Lung (tissue), 11 donors: ENCODE measurements at regions not wholly inside any gene's neighbourhood (a gene's known extent, or its start where the extent isn't known, plus 50 kb on each side); places are given as distances from the start of the nearest gene placed in this dataset.

Source experiments
- ATAC-seq: fragments of 200-7000 bp; cut with Tn5 transposase; one replicate; pipeline ENCODE4 v1.9.1; 2020; ENCODE audit warnings: moderate number of reproducible peaks; ENCODE audit not compliant: insufficient read depth, low FRiP score
- DNase-seq, 3 donors: peaks; one replicate each; pipeline ENCODE4 v3.0.0-alpha.2; 2013 to 2017
- H3K27ac ChIP-seq, 2 donors: one replicate each; pipeline ENCODE4 v1.5.1; 2013; ENCODE audit warnings: mild to moderate bottlenecking in 2 of 2, moderate library complexity in 2 of 2, control low read depth in 1 of 2, inconsistent platforms in 1 of 2, low read depth in 1 of 2, low read length in 1 of 2
- H3K27me3 ChIP-seq, 3 donors: one replicate each; pipeline ENCODE4 v1.5.1; 2013; ENCODE audit warnings: low read length in 2 of 3; ENCODE audit not compliant: control insufficient read depth in 3 of 3, insufficient read depth in 3 of 3
- H3K36me3 ChIP-seq, 4 donors: one replicate each; pipeline ENCODE4 v1.5.1; 2013; ENCODE audit warnings: low read length in 4 of 4, mild to moderate bottlenecking in 1 of 4, moderate library complexity in 1 of 4; ENCODE audit not compliant: control insufficient read depth in 4 of 4, insufficient read depth in 4 of 4
- H3K4me1 ChIP-seq, 5 donors: one replicate each; pipeline ENCODE4 v1.5.1; 2013; ENCODE audit warnings: low read length in 5 of 5, mild to moderate bottlenecking in 2 of 5, moderate library complexity in 1 of 5; ENCODE audit not compliant: control insufficient read depth in 5 of 5, insufficient read depth in 5 of 5
- H3K4me3 ChIP-seq: one replicate; pipeline ENCODE4 v1.5.1; 2013; ENCODE audit warnings: mild to moderate bottlenecking, control low read depth, moderate library complexity
- H3K9ac ChIP-seq, 2 donors: one replicate each; pipeline ENCODE4 v1.5.1; 2013; ENCODE audit warnings: low read length in 2 of 2, control low read depth in 1 of 2; ENCODE audit not compliant: insufficient read depth in 1 of 2
- H3K9me3 ChIP-seq, 4 donors: one replicate each; pipeline ENCODE4 v1.5.1; 2013; ENCODE audit warnings: low read length in 3 of 4, mild to moderate bottlenecking in 1 of 4, moderate library complexity in 1 of 4; ENCODE audit not compliant: control insufficient read depth in 4 of 4, insufficient read depth in 3 of 4
- CTCF ChIP-seq: IDR thresholded peaks from 2 replicates; pipeline ENCODE4 v1.5.1; 2012; ENCODE audit warnings: mild to moderate bottlenecking; ENCODE audit errors: control extremely low read depth, extremely low read depth
- WGBS, 2 donors: extraction: QIAGEN DNeasy Blood & Tissue Kit; methylation state at CpG; one replicate each; pipeline ENCODE4 v1.1.7; 2013; 5-methylcytosine and 5-hydroxymethylcytosine counted together
- donor health status: control.
- donor health status: control.
- donor health status: Bipolar disorder and iron deficiency.
- donor health status: healthy.
- donor health status: DM: yes; HTN: yes; CAD: no.

- ATAC-seq (no peak), DNase-seq (no peak)
- H3K9me3 ChIP-seq: no peaks in the 10 kb centered on the region
- H3K27ac ChIP-seq: no peak overlapping the region
- H3K9ac ChIP-seq: no peak overlapping the region
- TF ChIP-seq CTCF: no peak
- no peaks in the 10 kb centered on the region for H3K4me1 ChIP-seq
- H3K27me3 ChIP-seq: no peaks in the 10 kb centered on the region
- H3K36me3 ChIP-seq: no peaks in the 10 kb centered on the region
- WGBS, 2 donors: 91 to 92% methylated on average over 13 of the region's 13 CpGs
- H3K4me3 ChIP-seq: no peak overlapping the region
Observed at GRCh38 chr3:83477563-83477962, 1481.2 kb upstream of the CADM2 start.

GRCh38 chr3:83482402-83483070, 1476.3 kb upstream of the CADM2 start:
- TF ChIP-seq CTCF: no peak
- no peaks in the 10 kb centered on the region for H3K4me1 ChIP-seq
- no peak overlapping the region for H3K4me3 ChIP-seq
- H3K36me3 ChIP-seq: no peaks in the 10 kb centered on the region
- H3K9ac ChIP-seq: no peak overlapping the region
- DNase-seq: no peak
- 66 to 79% methylated on average over 4 of the region's 4 CpGs for WGBS, 2 donors
- ATAC-seq: no peak
- H3K27ac ChIP-seq: no peak overlapping the region
- peaks cover 0 to 4% (median 0%) of the 10 kb centered on the region in 4 donors for H3K9me3 ChIP-seq
- no peaks in the 10 kb centered on the region for H3K27me3 ChIP-seq

- Histone ChIP-seq H3K9me3 (no peaks in the 10 kb centered on the region), H3K4me1 (no peaks in the 10 kb centered on the region), H3K36me3 (no peaks in the 10 kb centered on the region), H3K4me3 (no peak overlapping the region), H3K9ac (no peak overlapping the region), H3K27ac (no peak overlapping the region), H3K27me3 (no peaks in the 10 kb centered on the region)
- no peak for TF ChIP-seq CTCF
- DNase-seq (no peak), ATAC-seq (no peak)
- 41 to 46% methylated on average over 1 of the region's 1 CpG for WGBS, 2 donors
Observed at GRCh38 chr3:83496462-83496861, 1462.3 kb upstream of the CADM2 start.
